ENCODE measurements at regions not wholly inside any gene's neighbourhood (a gene's known extent, or its start where the extent isn't known, plus 50 kb on each side); places are given as distances from the start of the nearest gene placed in this dataset.

DNA sequence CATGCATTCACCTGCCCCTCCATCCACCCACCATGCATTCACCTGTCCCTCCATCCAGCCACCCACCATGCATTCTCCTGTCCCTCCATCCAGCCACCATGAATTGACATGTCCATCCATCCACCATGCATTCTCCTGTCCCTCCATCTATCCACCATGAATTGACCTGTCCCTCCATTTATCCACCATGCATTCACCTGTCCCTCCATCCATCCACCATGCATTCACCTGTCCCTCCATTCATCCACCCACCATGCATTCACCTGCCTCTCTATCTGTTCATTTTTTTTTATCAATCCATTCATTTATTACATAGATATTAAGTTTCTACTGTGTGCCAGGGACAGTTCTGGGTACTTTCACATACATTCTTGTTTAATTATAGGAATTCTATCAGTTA, 69.2 kb downstream of the MYCN start:
- no peak for DNase-seq

DNA sequence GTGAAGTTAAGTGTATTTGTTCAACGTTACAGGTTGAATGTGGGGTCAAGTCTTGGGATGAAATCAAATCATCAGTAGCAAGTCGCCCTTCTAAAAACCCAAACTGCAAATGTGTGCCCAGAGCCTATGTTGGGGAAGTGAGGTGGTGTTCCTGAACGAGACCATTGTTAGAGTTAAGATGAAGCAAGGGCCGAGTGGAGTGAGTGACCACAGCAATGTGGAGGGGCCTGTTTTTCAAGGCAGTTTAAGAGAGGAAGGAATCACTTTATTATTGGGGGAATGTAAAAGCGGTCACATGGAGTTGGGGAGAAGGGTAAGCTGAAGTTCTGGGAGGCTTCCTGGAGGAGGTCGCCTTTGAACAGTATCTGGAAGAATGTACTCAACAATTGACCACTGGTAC, 68.5 kb downstream of the MYCN start:
- no peak for DNase-seq

DNA sequence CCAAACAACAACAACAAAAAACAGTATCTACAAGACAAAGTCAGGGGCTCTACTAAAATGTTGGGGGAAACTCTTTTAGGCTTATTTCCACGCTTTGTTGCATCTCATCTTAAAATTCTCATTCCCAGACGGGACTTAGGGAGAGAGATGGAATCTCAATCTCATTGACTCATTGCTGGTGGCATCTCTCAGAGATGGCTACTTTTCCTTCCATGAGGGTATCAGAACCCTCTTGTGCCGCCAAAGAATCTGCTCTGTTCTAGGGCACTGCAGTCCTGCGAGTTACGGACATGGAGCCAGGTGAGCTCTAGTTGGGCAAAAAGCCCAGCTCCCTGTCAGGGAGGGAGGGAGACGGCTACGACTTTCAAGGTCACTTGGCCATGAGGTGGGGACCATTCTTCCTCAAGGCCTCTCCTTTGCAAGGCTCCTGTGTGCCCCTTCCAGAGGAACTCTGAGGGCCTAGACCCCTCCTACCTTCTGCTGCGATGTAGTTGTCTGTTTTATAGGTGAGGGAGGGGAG, 68.0 kb downstream of the MYCN start:
- DNase-seq = no peak

DNA sequence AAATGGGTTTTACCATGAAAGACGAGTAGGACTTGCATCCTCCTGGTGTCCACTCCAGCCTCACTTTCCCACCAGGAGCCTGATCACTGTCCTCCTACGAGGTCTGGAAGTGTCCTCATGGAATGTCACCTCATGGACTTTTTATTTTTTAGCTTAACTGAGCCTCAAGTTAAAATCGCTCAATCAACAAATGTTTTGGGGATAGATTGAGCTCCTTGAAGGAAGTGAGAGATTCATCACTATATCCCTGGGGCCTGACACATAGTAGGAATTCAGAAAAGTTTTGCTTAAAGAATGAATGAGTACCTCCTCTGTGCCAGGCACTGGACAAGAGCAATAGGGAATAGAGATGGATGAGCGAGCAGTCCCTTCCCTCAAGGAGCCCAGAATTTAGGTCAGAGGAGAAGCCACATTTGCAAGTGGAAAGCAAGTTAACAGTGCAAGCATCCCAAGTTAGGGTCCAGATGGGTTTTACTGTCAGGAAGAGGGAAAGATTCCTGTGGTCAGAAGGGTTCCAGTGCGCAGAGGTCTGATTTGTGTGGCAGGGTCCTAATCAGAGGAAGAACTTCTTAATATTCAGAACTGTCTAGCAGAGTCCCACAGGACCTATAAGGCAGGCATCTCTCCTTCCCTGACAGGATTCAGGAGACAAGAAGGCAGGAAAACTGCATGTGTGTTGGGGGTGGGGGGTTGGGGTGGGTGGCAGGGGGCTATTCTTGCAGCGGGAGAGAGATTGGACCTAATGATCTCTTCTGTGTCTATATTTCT, 67.0 kb downstream of the MYCN start:
- no peak for DNase-seq

DNA sequence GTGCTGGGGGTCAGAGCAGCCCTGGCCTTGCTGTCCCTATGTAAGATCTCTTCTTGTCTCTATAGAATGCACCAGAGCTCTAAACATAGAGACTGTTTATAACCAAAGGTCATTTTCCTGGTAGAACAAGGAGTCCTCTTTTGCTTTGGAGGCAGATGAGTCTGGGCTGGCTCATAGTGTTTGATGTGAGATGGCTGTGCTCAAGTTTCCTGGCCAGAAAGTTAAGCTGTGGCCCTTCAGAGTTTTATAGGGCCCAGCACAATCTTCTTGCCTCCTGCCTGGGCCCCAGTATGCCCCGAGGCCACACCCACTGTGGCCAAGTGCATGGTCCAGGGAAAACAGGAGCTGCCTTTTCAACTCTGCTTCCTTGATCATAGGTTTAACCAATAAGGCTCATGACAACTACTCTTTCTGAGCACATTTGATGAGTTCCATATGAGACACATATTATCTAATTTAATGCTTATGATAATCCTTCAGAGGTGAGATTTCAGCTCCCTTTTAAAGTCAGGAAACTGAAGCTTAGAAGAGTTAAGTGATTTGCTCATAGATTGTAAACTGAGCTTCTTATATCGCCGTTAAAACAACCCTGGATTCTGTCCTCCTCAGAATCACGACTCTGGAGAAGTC, 66.3 kb downstream of the MYCN start:
- DNase-seq = no peak

DNA sequence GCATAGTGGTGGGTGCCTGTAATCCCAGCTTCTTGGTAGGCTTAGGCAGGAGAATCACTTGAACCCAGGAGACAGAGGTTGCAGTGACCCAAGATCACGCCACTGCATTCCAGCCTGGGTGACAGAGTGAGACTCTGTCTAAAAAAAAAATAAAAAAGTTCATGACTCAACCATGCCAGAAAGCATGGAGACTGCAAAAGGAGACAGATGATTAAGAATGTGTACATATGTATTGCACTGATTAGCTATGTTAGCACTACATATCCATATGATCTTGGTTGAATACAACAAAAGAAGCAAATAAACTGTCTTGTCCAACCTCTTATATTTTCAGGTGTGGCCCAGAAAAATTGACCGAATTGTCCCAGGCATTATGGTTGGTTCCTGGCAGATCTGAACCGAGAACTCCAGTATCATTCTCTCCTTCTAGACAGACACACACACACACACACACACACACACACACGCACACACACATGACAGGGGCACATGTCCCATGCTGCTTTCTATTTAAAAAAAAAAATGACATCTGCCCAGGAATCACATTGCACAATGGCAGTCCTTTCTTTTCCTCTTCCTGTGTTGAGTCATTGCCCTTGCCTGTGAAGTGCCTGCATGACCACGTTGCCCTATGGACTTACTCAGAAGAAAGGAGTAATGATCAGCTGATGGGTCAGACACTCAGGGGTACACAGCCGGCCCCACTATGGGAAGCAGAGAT, 65.6 kb downstream of the MYCN start:
- DNase-seq = no peak

DNA sequence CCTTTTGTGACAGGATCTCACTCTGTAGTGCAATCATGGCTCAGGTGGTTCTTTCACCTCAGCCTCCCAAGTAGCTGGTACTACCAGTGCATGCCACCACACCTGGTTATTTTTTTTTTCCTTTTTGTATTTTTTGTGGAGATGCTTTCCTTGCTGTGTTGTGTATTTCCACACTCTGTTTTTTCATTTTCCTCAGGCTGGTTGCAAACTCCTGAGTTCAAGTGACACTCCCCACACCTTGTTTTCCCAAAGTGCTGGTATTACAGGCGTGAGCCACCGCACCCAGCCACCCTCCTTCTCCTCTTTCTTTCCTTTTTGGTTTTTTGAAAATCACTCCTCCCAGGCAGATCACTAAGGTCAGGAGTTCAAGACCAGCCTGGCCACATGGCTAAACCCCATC, 65.0 kb downstream of the MYCN start:
- DNase-seq = no peak

DNA sequence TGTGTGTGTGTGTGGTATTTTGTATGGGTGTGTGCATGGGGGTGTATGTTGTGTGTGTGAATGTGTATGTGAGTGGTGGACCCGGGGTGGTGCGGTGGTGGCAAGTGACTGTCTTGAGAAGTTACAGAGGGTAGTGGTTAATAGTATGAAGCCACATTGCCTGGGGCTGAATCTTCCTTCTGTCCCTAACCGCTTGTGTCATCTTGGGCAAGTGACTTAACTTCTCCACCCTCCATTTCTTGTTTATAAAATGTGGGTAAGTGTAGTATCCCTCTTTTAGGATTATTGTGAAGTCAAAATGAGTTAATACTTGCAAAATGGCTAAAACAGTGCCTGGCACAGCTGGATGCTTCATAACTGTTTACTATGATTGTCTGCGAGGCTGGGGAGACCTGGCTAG, 63.5 kb downstream of the MYCN start:
- DNase-seq = no peak

DNA sequence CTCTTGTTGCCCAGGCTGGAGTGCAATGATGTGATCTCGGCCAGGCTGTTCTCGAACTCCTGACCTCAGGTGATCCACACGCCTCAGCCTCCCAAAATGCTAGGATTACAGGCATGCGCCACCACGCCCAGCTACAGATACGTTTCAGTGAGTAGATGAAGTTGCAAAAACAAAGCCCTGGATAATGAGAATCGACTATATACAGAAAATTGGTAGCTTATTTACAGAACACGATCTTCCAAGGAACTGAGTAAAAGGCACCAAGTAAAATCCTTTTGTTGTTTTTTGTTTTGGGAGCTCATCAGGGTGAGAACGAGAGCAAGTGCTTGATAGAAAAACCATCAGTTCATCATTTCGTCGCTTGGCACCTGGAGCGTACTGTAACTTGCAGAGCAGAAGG, 62.8 kb downstream of the MYCN start:
- no peak for DNase-seq

DNA sequence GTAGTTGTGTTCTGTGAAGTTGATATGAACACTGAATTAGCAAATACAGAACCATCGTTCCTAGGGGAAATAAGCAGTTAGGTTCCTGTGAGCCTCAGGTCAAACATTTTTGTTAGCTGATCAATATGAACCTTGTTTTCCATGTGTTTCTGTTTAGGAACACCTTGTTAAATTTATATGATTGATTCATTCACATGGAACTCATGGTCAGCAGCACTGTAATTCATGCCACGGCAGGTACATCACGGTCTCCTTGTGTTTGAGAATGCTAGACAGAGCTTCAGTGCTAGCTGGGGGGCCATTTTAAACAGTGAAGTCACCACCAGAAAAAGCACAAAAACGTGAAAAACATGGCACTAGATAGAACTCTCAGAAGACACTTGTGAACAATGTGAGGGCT, 62.2 kb downstream of the MYCN start:
- DNase-seq = no peak

DNA sequence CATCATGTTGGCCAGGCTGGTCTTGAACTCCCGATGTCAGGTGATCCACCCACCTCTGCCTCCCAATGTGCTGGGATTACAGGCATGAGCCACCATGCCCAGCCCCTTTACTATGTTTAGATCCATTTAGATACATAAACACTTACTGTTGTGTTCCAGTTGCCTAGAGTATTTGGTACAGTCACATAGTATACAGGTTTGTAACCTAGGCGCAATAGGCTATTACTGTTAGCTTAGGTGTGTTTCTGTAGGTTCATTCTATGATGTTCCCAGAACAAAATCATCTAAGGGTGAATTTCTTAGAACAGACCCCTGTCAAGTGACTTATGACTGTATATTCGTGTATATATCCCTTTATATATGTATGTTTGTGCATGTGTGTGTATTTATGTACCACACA, 61.8 kb downstream of the MYCN start:
- DNase-seq = no peak

DNA sequence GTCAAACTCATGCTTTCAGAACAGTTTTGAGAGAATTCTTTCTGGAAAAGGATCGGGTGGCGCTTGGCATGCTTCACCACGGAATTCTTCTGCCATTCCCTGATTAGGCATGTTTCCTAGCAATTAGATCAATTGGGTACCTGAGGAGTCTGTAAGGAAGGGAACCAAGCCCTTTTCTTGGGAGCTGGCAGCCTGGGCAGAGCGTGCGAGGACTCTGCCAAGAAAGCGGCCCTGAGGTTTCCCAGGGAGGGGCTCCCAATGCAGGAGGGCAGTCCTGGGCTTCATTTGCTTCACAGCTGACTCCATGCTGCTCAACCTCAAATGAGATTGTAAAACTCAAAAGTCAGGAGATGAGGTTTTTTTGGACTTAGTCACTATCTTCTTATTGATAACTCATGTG, 60.3 kb downstream of the MYCN start:
- no peak for DNase-seq

DNA sequence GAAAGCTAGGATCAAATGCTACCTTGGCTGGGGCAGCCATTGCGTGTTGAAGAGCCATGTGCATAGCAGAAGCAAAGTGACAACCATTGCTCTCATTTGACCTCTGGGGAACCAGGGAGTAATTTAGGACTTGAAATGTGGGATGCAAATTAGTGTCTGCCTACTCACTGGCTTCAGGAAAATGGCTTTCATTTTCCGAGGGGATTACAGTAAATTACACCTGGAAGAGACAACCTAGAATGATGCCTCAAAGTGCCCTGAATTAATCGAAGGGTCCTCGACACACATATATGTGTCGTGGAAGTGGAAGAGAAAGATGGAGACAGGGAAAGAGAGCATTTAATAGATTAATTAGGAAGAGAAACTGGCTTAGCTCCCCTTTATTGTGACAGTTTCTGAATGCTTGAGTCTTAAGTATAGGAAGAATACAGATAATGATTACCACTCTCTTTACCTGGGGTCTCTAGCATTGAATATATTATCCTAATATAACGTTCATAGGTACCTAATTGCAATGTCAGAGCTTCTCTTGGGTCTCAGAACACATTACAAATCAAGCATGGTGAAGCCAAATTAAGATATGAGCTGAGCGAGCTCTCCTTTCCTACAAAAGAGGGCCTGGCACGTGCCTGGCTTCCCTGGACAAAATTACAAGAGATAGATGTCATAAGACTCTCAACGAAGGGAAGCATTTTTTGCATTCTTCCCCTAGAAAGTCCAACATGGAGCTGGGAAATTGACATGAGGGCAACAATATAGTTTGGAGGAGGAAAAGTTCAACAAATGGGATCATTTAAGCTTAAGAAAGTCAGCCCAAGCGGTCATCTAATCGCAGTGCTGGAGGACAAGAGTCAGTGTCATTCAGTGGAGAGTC, 59.5 kb downstream of the MYCN start:
- no peak for DNase-seq

DNA sequence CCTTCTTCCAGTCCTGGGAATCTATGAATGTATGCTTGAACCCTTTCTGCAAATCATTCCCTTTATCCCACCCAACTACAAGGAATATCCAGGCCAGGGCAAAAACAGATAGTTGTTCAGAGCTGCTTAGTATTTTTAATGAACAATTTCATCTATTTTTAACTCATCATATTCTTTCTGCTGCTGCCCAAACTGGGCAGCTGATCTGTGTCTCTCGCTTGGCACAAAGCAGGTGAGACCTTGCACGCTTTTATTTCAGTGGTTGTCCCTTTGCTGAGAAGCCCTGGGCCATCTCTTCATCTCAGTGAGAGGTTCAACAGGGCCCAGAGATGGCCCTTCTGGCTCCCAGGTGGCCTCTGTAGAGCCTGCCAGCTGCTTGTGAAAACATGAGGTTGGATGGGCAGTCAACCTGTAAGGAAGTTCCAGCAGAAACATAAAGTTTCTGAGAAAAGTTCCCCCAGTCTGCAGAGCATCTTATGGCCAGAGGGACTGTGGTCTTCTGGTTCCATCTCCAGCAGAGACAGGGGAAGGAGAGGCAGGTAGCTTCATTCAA, 57.5 kb downstream of the MYCN start:
- no peak for DNase-seq

DNA sequence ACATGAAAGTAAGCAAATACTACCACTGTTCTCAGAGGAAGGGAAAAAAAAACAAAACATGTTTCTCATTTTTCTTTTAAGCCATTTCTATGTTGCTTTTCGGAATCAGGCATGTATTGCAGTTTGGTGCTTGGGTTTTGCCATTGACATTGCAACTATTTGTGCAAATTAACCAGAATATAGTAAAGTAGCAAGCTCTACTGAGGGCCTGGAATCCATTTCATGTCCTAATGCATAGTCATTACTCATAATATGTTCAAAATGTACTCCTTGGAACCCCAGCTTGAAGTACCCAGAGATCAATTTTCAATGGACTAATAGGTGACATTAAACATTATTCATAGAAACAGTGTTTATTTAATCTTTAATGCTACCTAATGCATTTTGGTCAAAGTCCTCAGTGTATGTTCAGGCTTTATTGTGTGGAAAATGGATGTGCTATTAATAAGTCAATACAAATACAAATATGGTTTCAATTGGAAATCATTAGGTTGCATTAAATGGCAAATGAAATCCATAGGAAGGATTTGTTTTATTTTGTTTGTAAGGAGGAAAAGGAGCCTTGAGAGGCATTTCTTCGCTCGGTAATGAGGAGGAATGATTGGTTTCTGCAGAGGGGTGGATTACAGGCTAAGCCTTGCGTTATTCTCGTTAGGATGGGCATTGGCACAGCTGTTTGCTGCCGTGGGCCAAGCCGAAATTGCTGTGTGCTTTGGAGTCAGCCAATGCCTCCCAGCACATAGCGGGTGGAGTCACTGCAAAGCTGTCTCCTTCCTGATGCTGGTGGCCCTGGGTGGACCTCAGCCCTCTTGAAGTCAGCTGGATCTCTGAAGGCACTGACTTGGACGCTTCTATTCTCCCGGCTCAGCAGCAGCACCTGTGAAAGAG, 56.4 kb downstream of the MYCN start:
- DNase-seq = no peak

Data from NCI-H1105 (cell line).